Hematopoietic multipotent progenitor cell treated with erythropoietin and hydrocortisone succinate and interleukin-3 and kit ligand, for 8 days (in vitro differentiated cells): ENCODE measurements at regions not wholly inside any gene's neighbourhood (a gene's known extent, or its start where the extent isn't known, plus 50 kb on each side); places are given as distances from the start of the nearest gene placed in this dataset.
A peak's percentile ranks its signal among the peaks of the same experiment; 100 is the strongest.
"Not testable (repeated sequence)": the region's sequence is repeated elsewhere in the genome, so short reads cannot be mapped to it uniquely, and the experiment has no call there.

Source experiments
- DNase-seq: peaks from one replicate; pipeline ENCODE4 v3.0.0-alpha.2; 2015

- no peak for DNase-seq
Observed at GRCh38 chr12:129959889-129960288, 56.1 kb upstream of the TMEM132D start.

GRCh38 chr12:129961091-129961490, 57.3 kb upstream of the TMEM132D start:
- DNase-seq, result no peak

- no peak for DNase-seq
Observed at GRCh38 chr12:129961856-129962255, 58.0 kb upstream of the TMEM132D start.

GRCh38 chr12:129964300-129964699, 60.5 kb upstream of the TMEM132D start:
- no peak for DNase-seq

- no peak for DNase-seq
Observed at GRCh38 chr12:129964826-129965457, 61.1 kb upstream of the TMEM132D start.

- no peak for DNase-seq
Observed at GRCh38 chr12:129966146-129966995, 62.5 kb upstream of the TMEM132D start.

GRCh38 chr12:129971721-129972120, 67.9 kb upstream of the TMEM132D start:
- no peak for DNase-seq

GRCh38 chr12:129973236-129973961, 69.6 kb upstream of the TMEM132D start:
- no peak for DNase-seq

GRCh38 chr12:129984106-129984505, 80.3 kb upstream of the TMEM132D start:
- DNase-seq, result no peak

- DNase-seq, result no peak
Observed at GRCh38 chr12:129987841-129988240, 84.0 kb upstream of the TMEM132D start.

- DNase-seq, result no peak
Observed at GRCh38 chr12:129994634-129995033, 90.8 kb upstream of the TMEM132D start.

- DNase-seq, result no peak
Observed at GRCh38 chr12:129997239-129997638, 93.4 kb upstream of the TMEM132D start.

GRCh38 chr12:130004310-130004877, 100.6 kb upstream of the TMEM132D start:
- not testable (repeated sequence) for DNase-seq

- no peak for DNase-seq
Observed at GRCh38 chr12:130007771-130008170, 103.9 kb upstream of the TMEM132D start.

- DNase-seq, result no peak
Observed at GRCh38 chr12:130008241-130008640, 104.4 kb upstream of the TMEM132D start.

- DNase-seq, result no peak
Observed at GRCh38 chr12:130009961-130010360, 106.1 kb upstream of the TMEM132D start.

GRCh38 chr12:130011611-130012385, 108.0 kb upstream of the TMEM132D start:
- DNase-seq, result no peak

- DNase-seq, result peak; percentile 32
Observed at GRCh38 chr12:130013771-130014484, 110.1 kb upstream of the TMEM132D start.

- no peak for DNase-seq
Observed at GRCh38 chr12:130014485-130014807, 110.6 kb upstream of the TMEM132D start.

- no peak for DNase-seq
Observed at GRCh38 chr12:130016194-130016593, 112.4 kb upstream of the TMEM132D start.

- no peak for DNase-seq
Observed at GRCh38 chr12:130016986-130017385, 113.2 kb upstream of the TMEM132D start.
